ENCODE measurements at regions not wholly inside any gene's neighbourhood (a gene's known extent, or its start where the extent isn't known, plus 50 kb on each side); places are given as distances from the start of the nearest gene placed in this dataset.

DNA sequence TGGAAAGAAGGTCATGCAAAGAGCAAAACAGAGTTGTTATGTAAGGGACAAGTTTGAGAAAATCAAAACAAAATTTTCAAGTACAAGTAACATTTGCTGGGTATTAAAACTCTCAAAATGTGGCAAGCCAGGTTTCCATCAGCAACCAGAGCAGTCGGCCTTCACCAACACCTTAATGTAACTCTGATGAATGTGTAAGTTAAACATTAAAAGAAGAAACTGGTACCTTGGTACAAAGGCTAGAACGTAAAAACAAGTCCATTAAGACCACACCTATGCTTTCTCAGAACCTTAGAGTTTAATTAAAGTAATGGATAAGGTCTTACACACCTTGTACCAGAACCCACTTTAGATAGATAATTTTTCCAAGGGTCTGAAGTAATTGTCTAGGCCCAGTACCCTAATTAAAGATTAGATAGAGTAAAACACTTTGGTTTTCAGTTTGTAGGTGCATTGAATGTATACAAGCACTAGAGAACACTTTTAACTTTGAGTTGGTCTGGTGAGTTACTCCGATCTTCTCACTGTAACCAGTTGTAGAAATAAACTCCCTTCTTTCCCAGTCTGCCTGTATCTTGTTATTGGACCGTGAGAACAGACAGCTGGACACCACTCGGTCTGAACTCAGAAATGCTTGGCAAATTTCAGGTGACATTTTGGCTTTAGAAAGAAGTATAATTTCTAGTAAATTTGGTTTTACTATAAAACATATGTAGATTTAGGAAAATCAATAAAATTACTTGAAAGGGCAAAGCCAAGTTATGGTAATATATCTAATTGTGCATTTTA, 319.4 kb downstream of the HTR1B start:
- DNase-seq (ENCODE audit: low spot score in 2 of 2) = no peak
- Histone ChIP-seq H3K27ac (no peak overlapping the region), H3K36me3 (no peaks in the 10 kb centered on the region), H3K4me3 (no peak overlapping the region), H3K4me1 (no peaks in the 10 kb centered on the region), H3K27me3 (no peaks in the 10 kb centered on the region), H3K9me3 (no peaks in the 10 kb centered on the region)
- TF ChIP-seq, protein P1, sequence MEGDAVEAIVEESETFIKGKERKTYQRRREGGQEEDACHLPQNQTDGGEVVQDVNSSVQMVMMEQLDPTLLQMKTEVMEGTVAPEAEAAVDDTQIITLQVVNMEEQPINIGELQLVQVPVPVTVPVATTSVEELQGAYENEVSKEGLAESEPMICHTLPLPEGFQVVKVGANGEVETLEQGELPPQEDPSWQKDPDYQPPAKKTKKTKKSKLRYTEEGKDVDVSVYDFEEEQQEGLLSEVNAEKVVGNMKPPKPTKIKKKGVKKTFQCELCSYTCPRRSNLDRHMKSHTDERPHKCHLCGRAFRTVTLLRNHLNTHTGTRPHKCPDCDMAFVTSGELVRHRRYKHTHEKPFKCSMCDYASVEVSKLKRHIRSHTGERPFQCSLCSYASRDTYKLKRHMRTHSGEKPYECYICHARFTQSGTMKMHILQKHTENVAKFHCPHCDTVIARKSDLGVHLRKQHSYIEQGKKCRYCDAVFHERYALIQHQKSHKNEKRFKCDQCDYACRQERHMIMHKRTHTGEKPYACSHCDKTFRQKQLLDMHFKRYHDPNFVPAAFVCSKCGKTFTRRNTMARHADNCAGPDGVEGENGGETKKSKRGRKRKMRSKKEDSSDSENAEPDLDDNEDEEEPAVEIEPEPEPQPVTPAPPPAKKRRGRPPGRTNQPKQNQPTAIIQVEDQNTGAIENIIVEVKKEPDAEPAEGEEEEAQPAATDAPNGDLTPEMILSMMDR (IDR thresholded peaks at IDR 0.05) = no peak
- intact Hi-C loops (cut with DNase I) = no loop called here

DNA sequence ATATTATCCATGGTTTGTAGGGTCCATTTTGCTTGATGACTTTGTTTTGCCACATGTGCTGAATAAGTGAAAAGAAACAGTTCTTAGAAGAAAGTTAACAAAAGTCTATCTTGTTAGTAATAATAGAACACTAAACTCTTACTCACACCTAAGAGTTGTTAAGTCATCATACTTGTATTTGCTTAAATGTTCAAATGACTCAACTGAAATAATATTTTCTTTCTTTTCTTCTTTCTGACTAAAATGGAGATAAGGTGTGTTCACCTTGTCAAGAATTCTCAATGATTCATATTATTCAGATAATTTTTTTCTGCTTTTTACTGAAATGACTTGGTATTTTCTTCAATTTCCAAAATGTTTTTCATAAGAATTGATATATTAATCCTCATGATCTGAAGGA, 327.2 kb downstream of the HTR1B start:
- no peaks in the 10 kb centered on the region for H3K9me3 ChIP-seq
- TF ChIP-seq, protein P1 (IDR thresholded peaks at IDR 0.05) = no peak
- no peak for DNase-seq (ENCODE audit: low spot score in 2 of 2)
- no peaks in the 10 kb centered on the region for H3K36me3 ChIP-seq
- intact Hi-C loops (cut with DNase I) = no loop called here
- H3K4me3 ChIP-seq = no peak overlapping the region
- H3K27ac ChIP-seq = no peak overlapping the region
- no peaks in the 10 kb centered on the region for H3K27me3 ChIP-seq
- H3K4me1 ChIP-seq = no peaks in the 10 kb centered on the region

DNA sequence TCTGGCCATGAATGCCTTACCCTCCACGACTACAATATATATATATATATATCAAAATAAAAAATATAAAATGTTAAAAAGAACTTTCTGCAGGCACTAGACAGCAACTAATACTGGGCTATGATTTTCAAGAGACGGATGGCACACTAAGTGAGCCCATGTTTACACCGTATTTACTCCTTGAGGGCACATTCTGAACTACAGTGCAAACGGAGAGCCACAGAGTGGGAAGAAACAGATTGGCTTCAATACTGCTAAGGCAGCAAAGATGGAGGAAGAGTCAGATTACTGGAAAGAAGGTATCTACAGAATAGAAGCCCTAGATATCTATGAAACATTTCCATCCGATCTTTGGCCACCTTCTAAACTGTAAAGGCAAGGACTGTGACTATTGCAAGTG, 330.3 kb downstream of the HTR1B start:
- intact Hi-C loops (cut with DNase I) = no loop called here
- no peak for DNase-seq (ENCODE audit: low spot score in 2 of 2)
- no peak overlapping the region for H3K4me3 ChIP-seq
- no peaks in the 10 kb centered on the region for H3K4me1 ChIP-seq
- no peaks in the 10 kb centered on the region for H3K36me3 ChIP-seq
- H3K27me3 ChIP-seq = no peaks in the 10 kb centered on the region
- TF ChIP-seq, protein P1 (IDR thresholded peaks at IDR 0.05) = no peak
- no peaks in the 10 kb centered on the region for H3K9me3 ChIP-seq
- no peak overlapping the region for H3K27ac ChIP-seq

DNA sequence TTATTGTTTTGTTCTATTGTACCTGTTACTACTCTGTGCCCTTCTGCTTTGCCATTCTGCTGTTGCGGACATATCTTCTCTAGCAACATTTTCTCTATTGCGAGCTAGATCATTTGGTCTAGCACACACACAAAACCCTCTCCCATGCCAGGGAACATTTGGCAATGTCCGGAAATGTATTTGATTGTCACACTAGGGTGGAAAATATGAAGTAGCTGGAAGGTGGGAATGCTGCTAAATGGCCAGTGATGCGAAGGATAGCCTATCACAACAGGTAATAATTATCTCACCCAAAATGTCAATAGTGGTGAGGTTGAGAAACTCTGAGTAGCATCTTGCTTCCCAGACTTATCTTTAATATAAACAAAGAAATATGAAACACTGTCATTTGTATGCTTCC, 331.9 kb downstream of the HTR1B start:
- Histone ChIP-seq H3K27me3 (no peaks in the 10 kb centered on the region), H3K4me3 (no peak overlapping the region), H3K27ac (no peak overlapping the region), H3K9me3 (no peaks in the 10 kb centered on the region), H3K36me3 (no peaks in the 10 kb centered on the region), H3K4me1 (no peaks in the 10 kb centered on the region)
- TF ChIP-seq, protein P1 (IDR thresholded peaks at IDR 0.05) = no peak
- intact Hi-C loops (cut with DNase I) = no loop called here
- no peak for DNase-seq (ENCODE audit: low spot score in 2 of 2)

DNA sequence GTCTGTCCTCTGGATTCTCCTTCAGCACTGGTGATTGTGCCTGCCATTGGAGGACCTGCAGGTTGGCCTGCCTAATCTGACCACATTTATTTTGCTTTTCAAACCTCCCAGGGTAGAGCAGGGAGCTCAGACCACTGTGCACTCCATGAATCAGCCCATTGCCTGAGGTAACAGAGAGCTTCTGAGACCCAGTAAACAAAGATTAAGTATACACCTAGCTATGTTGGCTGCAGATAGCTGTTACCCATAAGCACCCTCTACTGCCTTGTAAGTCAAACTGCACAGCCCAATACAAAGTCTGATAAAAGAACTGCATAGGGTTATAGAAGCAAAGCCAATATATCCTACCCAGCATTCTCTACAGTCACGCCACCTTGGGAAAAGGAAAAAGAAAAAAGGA, 338.7 kb downstream of the HTR1B start:
- intact Hi-C loops (cut with DNase I) = no loop called here
- H3K4me1 ChIP-seq = no peaks in the 10 kb centered on the region
- H3K4me3 ChIP-seq = no peak overlapping the region
- no peak for DNase-seq (ENCODE audit: low spot score in 2 of 2)
- H3K36me3 ChIP-seq = no peaks in the 10 kb centered on the region
- no peak overlapping the region for H3K27ac ChIP-seq
- TF ChIP-seq, protein P1 (IDR thresholded peaks at IDR 0.05) = no peak
- H3K27me3 ChIP-seq = no peaks in the 10 kb centered on the region
- H3K9me3 ChIP-seq = no peaks in the 10 kb centered on the region

DNA sequence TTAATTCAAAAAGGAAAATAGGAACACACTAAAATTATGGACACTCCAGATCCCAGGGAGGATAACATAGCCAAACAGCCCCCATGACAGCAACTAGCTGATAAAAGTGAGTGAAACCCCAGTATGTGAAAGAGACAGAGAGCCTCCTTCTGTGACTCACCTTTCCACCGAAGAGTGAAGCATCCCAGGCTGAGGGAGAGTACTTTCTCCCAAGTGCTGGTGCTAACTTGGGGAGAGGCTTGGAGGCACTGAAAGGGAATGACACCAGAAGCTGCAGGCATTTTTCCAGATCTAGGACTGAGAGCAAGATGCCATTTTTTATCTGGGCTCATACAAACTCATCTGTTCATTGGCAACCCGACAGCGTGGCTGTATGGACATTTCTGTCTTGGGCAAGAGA, 339.8 kb downstream of the HTR1B start:
- TF ChIP-seq, protein P1 (IDR thresholded peaks at IDR 0.05) = no peak
- Histone ChIP-seq H3K4me3 (no peak overlapping the region), H3K36me3 (no peaks in the 10 kb centered on the region), H3K27me3 (no peaks in the 10 kb centered on the region), H3K9me3 (no peaks in the 10 kb centered on the region), H3K27ac (no peak overlapping the region), H3K4me1 (no peaks in the 10 kb centered on the region)
- DNase-seq (ENCODE audit: low spot score in 2 of 2) = no peak
- intact Hi-C loops (cut with DNase I) = no loop called here
